HG02763 (cell line): ENCODE measurements at regions not wholly inside any gene's neighbourhood (a gene's known extent, or its start where the extent isn't known, plus 50 kb on each side); places are given as distances from the start of the nearest gene placed in this dataset.

Experiments
- ATAC-seq: cut with Tn5 transposase; IDR thresholded peaks from one replicate; pipeline ENCODE4 v1.9.1; 2021; ENCODE audit warnings: mild to moderate bottlenecking, moderate library complexity; ENCODE audit not compliant: unreplicated experiment

DNA sequence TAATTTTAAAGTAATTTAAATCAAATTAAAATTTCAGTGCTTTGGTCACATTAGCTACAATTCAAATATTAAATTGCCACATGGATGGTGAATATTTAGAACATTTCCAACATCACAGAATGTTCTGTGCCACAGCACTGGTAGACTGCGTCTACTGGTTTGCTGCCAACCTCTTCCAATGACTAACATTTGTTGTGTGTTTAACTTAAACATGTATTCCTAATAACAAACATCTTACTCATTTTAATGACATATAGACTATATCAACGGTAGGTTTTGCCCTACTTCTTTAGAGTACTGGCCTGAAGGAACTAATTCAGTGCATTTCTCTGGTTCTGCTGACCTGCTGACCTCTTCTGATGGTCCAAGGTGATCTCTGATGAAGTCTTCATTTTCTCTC, 157.6 kb downstream of the DCK start:
- no peak for ATAC-seq

- no peak for ATAC-seq
Observed at GRCh38 chr4:71156616-71157015, 163.2 kb downstream of the DCK start.

- no peak for ATAC-seq
Observed at GRCh38 chr4:71162386-71162785, 168.9 kb downstream of the DCK start.

DNA sequence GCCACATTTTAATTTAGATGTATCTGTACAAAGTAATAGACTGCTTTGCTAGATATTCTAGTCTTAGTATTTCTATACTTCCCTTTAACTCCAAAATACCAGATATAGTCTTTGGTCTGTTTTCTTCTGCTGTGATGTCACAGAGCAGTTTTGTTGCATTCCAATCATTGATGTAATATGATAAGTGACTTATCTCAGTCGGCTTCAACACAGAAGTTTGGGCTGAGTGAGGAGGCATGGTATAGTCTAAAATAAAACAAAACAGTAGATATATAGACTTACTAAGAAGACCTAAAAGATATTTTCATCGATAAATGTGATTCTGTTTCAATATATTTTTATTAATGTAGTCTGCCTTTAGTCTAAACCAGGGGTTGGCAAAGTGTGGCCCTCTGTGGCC, 169.9 kb downstream of the DCK start:
- no peak for ATAC-seq

DNA sequence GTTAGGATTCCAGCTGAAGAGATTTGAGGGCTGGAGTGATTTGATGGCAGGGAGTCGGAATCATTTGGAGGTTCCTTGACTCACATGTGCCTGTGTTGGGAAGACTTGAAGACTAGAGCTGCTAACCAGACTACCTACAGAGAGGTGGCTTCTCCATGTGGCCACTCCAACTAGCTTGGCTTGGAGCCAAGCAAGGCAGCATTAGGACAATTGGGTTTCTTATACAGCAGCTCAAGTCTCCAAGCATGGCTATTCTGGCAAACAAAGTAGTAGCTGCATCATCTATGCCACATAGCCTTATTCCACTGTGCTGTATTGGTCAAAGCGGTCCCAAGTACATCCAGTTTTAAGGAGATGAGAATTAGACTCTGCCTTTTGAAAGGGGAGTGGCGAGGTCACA, 171.7 kb upstream of the SLC4A4 start:
- ATAC-seq, result no peak

DNA sequence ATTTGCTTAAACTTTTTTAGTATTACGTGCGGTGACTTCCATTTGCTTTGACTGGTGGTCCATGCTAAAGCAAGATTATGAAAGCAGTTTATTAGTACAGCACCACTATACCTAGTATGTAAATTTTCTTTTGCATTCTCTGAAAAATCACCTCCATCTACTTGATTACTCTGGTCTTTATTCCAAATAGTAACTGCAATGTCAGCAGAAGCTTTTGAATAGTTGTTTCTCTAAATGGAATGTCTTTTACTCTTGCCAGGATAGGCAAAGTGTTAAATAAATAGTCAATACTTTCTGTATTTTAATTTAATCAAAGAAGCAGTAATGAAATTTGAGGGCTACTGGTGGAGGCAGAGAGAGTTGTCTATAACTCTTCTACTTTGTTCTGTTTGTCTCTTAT, 167.2 kb upstream of the SLC4A4 start:
- no peak for ATAC-seq

GRCh38 chr4:71181332-71181731, 157.5 kb upstream of the SLC4A4 start:
- ATAC-seq, result no peak

DNA sequence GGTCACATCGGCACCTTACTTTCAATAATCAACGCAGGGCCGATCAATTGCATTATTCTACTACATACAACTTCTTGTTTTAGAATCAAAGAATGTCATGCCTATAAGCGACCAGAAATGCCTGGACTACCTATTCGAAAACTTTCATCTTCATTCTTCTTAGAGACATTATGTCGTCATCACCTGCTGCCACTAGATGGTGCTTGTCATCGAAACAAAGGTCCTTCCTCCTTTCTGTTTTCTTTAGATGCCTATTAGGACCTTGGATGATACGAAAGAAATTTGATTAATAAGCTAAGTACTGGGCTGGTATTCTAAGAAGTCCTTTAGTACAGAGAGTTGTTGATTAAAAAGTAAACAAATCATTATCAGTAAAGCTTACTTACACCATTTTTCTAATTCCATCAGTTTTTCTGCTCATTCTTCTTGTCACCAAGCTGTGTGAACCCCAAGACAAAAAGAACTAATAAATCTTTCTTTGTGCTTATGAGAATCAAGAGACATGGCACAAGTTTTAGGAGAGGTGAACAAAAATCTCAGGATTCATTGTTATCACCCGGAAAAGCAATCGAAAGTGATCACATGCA, 154.5 kb upstream of the SLC4A4 start:
- peak; percentile 69 for ATAC-seq

- no peak for ATAC-seq
Observed at GRCh38 chr4:71185037-71185436, 153.8 kb upstream of the SLC4A4 start.

DNA sequence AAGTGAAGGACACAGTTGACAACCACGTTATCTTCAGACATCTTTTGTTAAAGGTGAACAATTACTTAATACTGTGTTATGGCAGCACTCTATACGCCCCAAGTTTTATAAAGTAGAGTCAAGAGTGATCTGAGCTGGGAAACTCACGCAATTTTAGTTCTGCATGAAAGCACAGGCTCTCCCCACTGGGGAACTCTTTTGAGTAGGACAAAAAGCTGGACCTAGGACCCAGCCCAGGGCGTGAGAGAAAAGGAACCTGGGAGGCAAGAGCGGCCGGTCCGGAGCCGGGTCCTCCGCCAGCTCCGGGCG, 152.6 kb upstream of the SLC4A4 start:
- no peak for ATAC-seq

GRCh38 chr4:71186566-71187403, 152.0 kb upstream of the SLC4A4 start:
- ATAC-seq, result no peak

DNA sequence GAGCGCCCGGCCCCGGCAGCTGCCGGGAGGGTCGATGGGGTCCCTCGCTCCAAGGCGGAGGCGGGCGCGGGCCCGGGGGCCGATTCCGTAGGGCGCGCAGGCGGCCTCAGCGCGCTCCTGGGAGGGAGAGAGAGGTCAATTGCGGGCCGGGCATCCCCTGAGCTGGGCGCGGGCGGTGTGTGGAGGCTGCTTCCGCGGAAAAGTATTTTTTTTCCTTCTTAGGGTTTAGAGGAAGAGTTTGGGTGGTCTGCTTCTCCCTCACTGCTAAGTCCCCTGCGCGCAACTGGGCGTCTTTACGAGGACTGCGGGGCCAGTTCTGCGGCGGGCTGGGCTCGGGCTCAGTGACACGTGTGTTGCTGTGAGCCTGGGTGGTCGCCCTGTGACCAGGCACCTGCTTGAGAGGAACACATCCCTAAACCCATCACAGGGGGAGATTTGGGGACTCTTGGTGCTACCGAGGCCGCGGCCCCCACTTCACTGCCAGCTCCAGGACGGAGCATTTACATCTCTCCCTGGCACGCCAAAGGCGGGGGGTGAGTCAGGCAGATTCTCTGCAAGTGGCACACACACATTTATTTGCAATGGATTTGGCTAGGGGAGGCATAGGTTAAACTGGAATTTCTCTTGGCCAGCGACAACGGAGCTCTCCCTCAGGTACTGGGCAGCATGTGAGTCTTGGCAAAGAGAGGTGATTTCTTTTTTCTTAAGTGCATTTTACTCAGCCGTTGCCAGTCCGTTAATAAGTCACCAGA, 151.2 kb upstream of the SLC4A4 start:
- no peak for ATAC-seq

DNA sequence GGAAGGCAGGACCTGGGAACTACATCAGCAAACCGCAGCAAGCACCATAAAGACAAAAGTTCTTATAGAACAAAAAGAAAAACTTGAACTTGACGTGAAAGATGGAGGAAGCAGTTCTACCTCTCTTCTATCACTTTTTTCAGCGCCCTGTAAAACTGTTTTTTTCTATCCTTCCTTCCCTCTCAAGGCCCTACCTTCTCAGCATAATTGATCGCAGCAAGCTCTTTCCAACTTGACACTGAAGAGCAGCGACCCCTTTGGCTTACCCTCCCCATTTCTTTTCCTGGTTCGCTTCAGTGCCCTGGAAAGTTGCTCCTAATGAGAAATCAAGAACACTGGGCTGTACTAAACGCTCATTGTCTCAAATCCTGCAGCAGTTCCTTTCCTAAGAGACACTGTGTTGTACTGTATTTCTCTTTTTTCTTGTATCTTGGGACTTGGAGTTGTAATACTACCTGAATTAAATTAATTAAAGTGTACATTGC, 150.6 kb upstream of the SLC4A4 start:
- ATAC-seq, result no peak

DNA sequence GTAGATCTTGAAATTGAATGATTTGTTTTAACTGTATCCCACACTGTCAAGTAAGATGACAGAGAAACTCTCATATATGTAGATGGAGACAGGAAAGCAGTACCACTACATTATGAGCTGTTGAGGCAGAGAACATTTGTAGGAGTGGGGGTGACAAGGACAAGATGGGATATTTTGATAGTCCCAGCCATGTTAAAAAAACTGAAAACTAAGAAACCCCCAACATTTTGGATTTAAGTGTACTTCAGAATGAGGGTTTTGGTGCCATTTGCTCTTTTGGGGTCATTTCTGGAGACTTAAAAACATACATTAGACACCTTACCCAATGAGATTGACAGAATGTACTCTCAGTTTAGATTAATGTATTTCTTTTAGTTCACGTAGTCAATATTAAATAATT, 149.9 kb upstream of the SLC4A4 start:
- no peak for ATAC-seq

- no peak for ATAC-seq
Observed at GRCh38 chr4:71189471-71189870, 149.3 kb upstream of the SLC4A4 start.

DNA sequence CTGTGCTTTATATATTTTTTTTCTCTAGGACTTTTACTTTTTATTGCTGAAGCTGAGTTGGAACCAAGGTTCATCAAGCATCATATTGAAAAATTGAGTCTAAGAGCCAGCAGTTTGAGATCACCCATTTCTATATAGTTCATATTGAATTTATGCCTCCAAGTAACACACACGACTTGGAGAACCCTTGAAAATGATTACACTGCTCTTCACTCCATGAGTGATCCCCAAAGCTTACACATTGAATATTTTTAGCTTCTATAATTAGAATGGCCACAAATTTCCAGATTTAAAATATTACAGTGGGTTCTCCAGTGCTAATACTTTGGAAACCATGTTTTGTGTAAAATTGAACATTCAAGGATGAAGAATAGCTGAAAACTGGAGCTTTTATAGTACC, 144.4 kb upstream of the SLC4A4 start:
- no peak for ATAC-seq

DNA sequence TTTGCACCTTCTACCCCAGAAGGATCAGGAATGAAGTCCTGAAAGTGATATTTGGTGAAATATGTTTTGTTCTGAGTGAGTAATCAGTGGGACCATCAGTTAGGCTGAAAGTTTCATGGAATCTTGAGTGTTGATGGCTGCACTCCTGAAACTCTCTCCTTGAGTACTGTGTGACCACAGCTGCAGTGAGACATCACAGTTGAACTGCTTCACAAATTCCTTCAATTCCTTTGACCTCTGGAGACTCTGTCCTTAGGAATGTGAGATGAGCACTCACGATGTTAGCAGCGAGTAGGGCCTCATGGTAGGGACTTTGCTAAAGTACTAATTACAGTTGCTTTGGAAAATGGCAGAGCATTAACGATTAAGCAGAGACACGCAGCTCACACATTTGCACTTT, 142.9 kb upstream of the SLC4A4 start:
- no peak for ATAC-seq

- no peak for ATAC-seq
Observed at GRCh38 chr4:71198958-71199357, 139.9 kb upstream of the SLC4A4 start.

- ATAC-seq, result no peak
Observed at GRCh38 chr4:71201057-71201456, 137.8 kb upstream of the SLC4A4 start.

DNA sequence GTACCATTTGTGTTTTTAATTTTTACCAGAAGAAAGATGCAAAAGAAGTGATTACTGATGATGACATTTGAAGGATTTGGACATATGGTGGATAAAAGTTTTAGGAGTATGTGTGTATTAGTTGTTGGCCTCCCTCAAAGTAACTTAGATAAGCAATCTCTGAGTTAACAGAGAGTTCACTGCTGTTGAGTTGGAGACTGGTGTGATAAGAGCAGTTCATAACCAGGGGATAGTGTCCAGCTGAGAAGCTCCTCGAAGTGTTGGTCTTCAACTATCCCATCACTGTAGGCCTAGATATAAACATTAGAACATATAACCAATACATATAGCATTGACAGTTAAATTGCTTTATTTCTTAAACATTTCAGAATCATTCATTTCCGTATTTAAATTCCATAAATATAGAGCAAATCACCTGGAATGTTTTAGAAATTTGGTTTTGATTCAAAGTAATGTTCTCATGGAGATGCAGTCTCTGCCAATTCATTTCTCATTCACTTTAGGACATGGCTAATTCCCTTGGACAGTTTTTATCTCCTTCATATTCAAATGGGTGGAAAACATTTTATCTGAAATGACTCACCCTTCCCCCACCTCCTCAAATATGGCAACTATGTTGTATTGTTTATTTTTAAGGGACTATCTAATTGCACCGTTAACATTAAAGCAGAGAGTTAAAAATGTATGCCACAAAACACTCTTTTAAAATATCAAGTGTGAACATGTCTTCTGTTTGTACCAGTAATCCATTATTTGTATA, 136.8 kb upstream of the SLC4A4 start:
- ATAC-seq, result no peak

DNA sequence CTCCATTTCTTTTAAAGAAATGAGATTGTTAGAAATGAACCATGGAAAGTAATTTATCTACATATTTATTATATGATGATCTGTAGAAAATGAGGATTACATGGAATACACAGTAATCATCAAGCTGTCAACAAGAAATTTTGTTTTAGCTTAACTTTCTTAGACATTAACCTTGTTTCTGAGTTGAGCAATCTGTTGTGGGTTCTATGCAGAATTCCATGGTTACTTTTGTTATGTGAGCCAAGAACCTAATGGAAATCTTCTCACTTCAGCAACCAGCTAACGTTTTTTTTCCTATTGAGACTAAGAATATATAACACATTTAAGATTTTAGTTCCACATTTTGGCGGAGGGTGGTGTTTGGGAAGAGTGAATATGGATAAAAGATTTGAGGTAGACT, 136.1 kb upstream of the SLC4A4 start:
- ATAC-seq, result no peak
